IPS-18c (cell line): ENCODE measurements at regions not wholly inside any gene's neighbourhood (a gene's known extent, or its start where the extent isn't known, plus 50 kb on each side); places are given as distances from the start of the nearest gene placed in this dataset.
"Not testable (repeated sequence)": the region's sequence is repeated elsewhere in the genome, so short reads cannot be mapped to it uniquely, and the experiment has no call there.

Experiments used
- H3K4me3 ChIP-seq: 2 replicates; pipeline ENCODE4 v1.7.0; 2013; ENCODE audit warnings: low read depth, mild to moderate bottlenecking, low read length, moderate library complexity; ENCODE audit not compliant: insufficient read depth
- H3K9me3 ChIP-seq: one replicate; pipeline ENCODE4 v1.6.1; 2013; ENCODE audit warnings: mild to moderate bottlenecking, low read length, moderate library complexity; ENCODE audit not compliant: control insufficient read depth, insufficient read depth

- Histone ChIP-seq H3K4me3 (no peak overlapping the region), H3K9me3 (no peaks in the 10 kb centered on the region)
Measured at GRCh38 chrX:10965174-10965798, 145.8 kb upstream of the HCCS start.

DNA sequence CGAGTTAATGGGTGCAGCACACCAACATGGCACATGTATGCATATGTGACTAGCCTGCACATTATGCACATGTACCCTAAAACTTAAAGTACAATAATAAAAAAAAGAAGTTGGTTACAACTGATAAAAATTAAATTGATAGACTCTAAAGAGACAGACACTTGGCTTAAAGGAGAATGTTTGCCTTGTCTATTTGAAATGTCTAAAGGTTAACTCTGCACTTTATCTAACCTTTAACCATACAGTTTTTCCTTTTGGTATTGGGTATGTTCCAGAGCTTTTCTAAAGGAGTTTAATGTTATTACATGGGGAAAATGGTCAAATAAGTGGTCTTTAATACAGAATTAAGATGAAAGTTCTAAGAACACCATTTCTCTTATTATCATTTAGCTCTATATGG, 145.1 kb upstream of the HCCS start:
- H3K9me3 ChIP-seq, result peaks cover 2% of the 10 kb centered on the region
- H3K4me3 ChIP-seq, result no peak overlapping the region

DNA sequence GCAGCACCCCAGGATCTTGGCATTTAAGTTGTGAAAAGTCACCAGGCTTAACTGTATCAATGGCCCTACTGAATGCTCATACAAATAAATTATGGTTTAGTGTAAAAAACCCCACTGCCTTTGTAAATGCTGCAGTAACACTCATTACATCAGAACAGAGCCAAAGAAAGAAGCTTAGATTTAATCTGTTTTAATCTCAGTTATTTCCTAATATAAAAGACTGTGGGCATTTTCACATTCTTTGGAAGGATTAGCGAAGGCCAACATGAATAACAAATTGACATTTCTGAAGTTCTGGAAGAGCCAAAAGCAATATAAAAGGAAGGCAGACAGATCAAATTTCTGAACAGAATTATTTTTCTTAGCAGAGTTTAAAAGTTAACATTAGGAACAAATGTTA, 140.0 kb upstream of the HCCS start:
- no peak overlapping the region for H3K4me3 ChIP-seq
- peaks cover 2% of the 10 kb centered on the region for H3K9me3 ChIP-seq

GRCh38 chrX:10971759-10972158, 139.4 kb upstream of the HCCS start:
- peaks cover 2% of the 10 kb centered on the region for H3K9me3 ChIP-seq
- no peak overlapping the region for H3K4me3 ChIP-seq

- H3K9me3 ChIP-seq, result peaks cover 2% of the 10 kb centered on the region
- H3K4me3 ChIP-seq, result no peak overlapping the region
Measured at GRCh38 chrX:10972706-10973105, 138.4 kb upstream of the HCCS start.

- Histone ChIP-seq H3K9me3 (peaks cover 5% of the 10 kb centered on the region), H3K4me3 (no peak overlapping the region)
Measured at GRCh38 chrX:10974920-10975319, 136.2 kb upstream of the HCCS start.

DNA sequence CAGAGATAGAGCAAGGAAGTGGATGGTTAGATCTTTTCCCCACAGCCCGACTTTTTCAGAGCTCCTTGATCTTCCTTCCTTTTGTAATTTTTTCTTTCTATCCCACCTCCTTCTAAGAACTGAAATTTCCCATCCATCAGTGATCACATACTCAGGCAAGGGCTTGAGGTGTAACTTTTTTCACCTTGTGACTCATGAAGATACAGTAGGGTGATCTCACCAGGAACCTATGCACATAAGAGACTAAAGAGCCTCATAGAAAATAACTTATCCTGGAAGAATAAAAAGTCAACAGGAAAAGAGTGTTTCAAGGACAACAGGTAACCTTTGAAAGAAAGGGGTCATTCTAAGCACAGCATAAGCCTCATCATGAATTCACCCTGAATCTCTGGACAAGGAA, 131.2 kb upstream of the HCCS start:
- Histone ChIP-seq H3K9me3 (peaks cover 5% of the 10 kb centered on the region), H3K4me3 (no peak overlapping the region)

DNA sequence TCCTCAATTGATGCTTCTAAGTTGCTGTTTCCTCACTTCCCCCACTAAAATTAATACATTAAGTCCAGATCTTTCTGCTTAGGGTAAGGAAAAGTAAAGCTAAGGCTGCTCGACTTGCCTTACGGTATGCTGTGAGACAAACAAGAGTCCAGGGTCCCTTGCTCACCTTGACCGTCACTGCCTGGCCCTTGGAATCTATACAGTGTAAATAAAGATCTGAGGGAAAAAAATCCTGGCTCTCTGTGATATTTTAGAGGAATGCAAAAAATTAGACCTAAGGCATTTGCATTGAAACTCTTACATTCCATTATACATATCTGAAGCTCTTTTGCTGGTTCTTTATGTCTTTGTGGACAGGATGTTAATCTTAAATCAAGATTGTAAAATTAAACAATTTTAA, 129.6 kb upstream of the HCCS start:
- H3K4me3 ChIP-seq, result no peak overlapping the region
- peaks cover 5% of the 10 kb centered on the region for H3K9me3 ChIP-seq

- Histone ChIP-seq H3K4me3 (no peak overlapping the region), H3K9me3 (peaks cover 5% of the 10 kb centered on the region)
Measured at GRCh38 chrX:10983526-10983925, 127.6 kb upstream of the HCCS start.

- Histone ChIP-seq H3K9me3 (peaks cover 2% of the 10 kb centered on the region), H3K4me3 (no peak overlapping the region)
Measured at GRCh38 chrX:10984213-10984612, 126.9 kb upstream of the HCCS start.

DNA sequence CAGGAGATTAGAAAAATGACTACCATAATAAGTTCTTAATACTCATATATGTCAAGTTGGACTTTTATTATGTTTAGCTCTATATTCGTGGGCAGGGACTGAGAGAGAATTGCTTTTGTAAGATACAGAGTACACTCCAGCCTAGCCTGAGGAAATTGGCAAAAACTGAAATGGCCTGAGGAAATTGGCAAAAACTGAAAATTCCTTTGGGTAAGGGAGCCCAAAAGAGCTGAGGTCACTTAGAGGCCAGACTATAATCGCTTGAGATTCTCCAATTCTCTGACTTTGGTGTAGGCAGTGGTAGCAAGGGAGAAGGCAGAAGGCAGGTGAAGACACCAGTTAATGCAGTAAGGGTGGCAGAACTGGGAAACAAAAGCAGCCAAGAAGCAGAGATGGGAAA, 124.5 kb upstream of the HCCS start:
- Histone ChIP-seq H3K9me3 (no peaks in the 10 kb centered on the region), H3K4me3 (no peak overlapping the region)

GRCh38 chrX:10988653-10989052, 122.5 kb upstream of the HCCS start:
- Histone ChIP-seq H3K9me3 (no peaks in the 10 kb centered on the region), H3K4me3 (no peak overlapping the region)

DNA sequence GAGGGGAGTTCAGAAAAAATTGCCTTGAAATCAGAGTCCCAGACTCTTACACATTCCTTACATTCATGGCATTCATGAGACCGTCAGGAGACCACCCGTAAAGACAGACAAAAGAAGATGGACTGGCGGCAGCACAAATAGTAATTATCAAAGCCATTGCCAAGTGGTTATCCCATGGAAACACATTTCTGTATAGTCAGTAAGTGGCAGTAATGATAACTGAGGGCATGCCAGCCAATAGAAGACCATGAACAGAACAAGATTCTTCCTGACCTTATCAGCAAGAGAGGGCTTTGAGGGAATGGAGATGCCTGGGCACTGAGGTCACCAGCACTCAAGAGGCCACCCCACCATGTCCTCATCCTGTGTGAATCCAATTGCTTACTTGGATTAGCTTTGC, 121.7 kb upstream of the HCCS start:
- H3K4me3 ChIP-seq, result no peak overlapping the region
- no peaks in the 10 kb centered on the region for H3K9me3 ChIP-seq

GRCh38 chrX:10990418-10990817, 120.7 kb upstream of the HCCS start:
- Histone ChIP-seq H3K4me3 (no peak overlapping the region), H3K9me3 (no peaks in the 10 kb centered on the region)

DNA sequence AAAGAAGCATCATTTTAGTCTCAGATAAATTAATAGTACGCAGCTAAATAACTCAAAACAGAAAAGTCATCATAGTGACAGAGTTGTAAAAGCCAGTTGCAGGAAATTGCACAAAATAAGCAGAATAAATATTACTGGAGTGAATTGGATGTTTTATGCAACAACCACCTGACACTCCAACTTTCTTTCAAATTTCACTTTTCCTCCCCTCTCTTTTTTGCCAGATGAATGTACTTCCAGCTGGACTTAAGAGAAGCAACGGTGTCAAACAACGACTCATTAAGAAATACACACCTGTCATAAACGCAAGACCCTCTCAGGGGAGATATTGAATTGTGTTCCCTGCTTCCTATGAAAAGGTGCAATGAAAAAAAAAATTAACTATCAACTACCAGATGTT, 120.2 kb upstream of the HCCS start:
- Histone ChIP-seq H3K4me3 (no peak overlapping the region), H3K9me3 (no peaks in the 10 kb centered on the region)

DNA sequence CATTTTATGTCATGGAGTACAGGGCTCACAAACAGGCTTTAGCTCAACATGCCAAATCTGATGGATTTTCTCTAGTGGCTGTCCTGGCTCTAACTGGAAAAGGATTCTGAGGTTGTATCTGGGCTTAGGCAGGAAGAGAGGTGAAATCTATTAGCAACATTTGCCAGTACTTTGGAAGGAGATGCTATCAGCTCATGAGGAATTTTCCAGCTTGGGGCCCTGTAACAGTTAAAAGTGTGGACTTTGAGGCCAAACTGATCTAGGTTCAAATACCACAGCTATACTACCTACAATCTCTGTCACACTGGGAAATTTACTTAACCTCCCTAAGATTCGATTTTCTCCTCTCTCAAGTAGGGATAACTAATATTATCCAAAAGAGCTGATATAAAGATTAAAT, 119.0 kb upstream of the HCCS start:
- H3K4me3 ChIP-seq, result no peak overlapping the region
- no peaks in the 10 kb centered on the region for H3K9me3 ChIP-seq

DNA sequence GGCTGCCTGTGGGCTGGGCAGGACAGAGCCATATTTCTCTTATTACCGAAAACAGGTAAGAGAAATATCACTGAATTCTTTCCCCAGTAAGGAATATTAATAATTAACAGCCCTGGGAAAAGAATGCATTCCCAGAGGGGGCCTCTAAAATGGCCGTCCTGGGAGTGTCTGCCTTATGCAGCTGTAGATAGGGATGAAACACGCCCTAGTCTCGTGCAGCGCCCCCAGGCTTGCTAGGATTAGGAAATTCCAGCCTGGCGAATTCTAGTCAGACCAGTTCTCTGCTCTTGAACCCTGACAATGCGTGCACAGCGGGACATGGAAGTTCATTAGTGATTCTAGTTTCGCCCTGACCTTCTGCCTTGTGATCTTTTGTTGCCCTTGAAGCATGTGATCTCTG, 104.1 kb upstream of the HCCS start:
- not testable (repeated sequence) for H3K4me3 ChIP-seq, H3K9me3 ChIP-seq

DNA sequence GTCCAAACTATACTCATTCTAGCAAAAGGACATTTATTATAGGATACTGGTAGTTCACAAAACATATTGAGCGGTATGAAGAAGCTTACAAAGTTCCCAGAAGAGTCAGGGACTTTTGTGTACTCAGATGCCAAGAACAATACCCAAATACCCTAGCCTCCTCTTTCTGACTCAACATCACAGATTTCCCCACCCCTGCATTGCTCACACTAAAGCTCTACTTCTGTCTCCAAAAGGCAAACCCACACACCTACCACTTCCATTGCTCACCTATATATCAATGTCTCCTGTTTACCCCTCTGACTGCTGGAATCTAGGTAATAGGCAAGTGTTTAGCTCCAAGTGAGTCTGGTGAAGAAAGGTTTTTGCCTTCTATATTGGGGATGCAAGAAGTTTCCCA, 100.7 kb upstream of the HCCS start:
- H3K4me3 ChIP-seq, result no peak overlapping the region
- no peaks in the 10 kb centered on the region for H3K9me3 ChIP-seq

DNA sequence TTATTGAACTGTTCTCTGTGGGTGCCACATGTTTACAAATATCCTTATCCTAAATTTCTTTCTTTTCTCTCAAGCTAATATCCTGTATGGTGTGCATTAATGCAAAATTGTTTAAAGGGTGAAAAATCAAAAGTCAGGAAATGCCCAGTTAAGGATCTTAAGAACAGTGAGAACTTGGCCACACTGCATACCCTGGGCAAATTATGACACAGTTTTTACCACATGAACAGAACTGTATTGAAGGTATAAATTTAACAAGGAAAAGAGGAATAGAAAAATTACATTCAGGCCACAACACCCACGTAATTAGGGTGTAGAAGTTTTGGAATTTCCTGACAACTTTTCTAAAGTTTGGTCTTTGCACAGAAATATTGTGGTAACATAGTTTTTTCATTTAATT, 94.4 kb upstream of the HCCS start:
- no peak overlapping the region for H3K4me3 ChIP-seq
- H3K9me3 ChIP-seq, result no peaks in the 10 kb centered on the region
